Globus pallidus (tissue), 1 donor: ENCODE measurements at regions not wholly inside any gene's neighbourhood (a gene's known extent, or its start where the extent isn't known, plus 50 kb on each side); places are given as distances from the start of the nearest gene placed in this dataset.
A peak's percentile ranks its signal among the peaks of the same experiment; 100 is the strongest.

Source experiments
- DNase-seq: peaks from one replicate; pipeline ENCODE4 v3.0.0-alpha.2; 2015; ENCODE audit warnings: low spot score

GRCh38 chr14:97517566-97518234 lies 720.5 kb downstream of the VRK1 start:
- no peak for DNase-seq

DNA sequence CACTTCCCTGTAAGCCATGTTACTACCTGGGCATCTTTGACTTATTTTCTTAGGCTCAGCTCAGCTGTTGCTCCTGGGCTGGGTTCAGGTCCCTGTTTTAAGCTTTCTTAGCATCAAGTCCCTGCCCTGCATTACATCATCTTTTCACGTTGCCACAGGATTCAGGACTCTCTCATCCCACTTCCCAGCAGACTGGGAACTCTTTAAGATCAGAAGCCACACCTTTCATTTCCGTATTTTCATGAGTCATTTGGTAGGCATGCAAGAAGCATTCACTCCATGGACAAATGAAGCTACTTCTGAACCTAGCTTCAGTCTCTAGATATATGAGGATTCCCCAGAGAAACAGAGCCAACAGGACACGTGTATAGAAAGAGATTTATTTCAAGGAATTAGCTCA lies 726.8 kb downstream of the VRK1 start:
- no peak for DNase-seq

DNA sequence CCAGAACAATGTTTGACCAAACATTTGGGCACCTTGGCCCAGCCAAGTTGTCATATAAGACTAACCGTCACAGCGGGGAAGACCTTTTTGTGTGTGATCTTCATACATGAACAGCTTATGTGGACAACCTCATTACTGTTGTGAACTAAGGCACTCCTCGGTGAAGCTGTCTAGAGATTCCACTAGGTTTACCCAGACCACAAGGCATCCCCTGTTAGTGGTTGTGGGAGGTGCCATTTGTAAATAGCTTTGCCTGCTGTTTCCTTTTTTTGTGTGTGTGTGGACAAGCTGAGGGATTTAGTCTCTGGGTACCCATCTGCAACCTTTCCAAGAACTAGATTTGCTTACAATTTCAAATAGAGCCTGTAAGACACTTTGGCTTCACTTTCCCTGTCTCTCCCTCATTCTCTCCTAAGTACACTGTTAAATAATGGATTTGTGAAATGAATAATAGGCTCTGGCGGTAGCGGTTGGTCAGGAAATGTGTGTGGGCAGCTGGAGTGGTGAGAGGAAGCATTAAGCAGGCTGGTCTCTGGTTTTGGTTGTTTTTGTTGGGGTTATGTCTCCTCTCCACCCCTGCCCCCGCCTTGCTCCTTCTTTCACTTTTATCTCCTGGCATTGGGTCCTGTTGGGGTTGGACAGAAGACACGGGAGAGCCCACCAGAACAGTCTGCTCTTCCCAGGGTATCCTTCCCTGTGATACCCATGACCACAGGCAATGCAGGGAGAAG lies 727.6 kb downstream of the VRK1 start:
- DNase-seq = no peak

- no peak for DNase-seq
Observed at GRCh38 chr14:97527993-97528392, 730.8 kb downstream of the VRK1 start.

DNA sequence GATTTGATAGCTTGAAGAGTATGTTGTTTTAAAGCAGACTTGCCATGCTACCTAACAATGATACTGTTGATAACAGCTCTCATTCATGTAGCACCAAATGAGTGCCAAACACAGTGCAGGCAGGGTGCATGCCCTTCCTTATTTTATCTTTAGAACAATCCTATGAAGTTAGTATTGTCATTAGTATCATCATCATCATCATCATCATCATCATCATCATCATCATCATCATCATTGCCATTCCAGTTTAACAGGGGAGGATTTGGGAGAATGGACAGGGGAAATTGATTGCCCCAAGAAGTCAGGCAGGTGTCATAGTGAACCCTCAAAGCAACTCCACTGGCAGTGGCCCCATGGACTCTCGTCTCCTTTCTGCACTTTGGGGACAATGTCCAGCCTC lies 734.9 kb downstream of the VRK1 start:
- no peak for DNase-seq

DNA sequence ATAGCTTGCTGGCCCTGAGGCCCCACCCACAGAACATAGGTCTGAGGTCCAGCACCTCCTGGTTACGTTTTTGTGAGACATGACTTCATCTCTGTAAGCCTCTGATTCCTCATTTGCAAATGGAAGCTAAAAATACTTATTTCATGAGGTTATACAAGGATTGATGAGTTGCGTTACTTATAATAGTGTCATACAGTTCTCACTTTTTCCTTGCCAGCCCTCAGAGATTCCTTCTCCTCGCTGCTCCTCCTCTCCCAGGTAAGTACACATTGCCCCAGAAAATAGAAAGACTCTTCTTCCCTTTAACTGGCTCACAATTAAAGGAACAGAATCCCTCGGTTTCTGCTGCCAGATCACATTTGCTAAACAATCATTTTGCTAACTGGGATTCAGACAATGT lies 739.2 kb downstream of the VRK1 start:
- no peak for DNase-seq

DNA sequence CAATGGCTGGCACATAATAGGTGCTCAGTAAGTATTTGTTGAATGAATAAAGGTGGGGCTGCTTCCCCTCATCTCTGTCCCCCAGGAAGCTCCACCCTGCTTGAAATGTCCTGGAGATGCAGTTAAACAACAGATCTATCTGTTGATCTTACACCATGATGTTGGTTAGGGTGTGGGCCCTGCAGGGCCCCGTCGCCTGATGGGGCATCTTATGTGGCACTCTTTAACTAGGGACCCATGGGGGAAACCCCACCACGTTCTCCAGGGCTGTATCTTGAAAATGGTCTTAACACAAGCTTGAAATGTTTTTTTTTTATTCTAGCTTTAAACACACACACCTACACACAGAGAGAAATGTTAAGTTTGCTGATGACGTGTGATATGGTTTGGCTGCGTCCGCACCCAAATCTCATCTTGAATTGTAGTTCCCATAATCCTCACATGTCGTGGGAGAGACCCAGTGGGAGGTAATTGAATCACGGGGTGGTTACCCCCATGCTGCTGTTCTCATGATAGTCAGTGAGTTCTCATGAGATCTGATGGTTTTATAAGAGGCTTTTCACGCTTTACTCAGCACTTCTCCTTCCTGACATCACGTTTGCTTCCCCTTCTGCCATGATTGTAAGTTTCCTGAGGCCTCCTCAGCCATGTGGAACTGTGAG lies 741.7 kb downstream of the VRK1 start:
- no peak for DNase-seq

- DNase-seq = no peak
Observed at GRCh38 chr14:97539411-97539795, 742.2 kb downstream of the VRK1 start.

DNA sequence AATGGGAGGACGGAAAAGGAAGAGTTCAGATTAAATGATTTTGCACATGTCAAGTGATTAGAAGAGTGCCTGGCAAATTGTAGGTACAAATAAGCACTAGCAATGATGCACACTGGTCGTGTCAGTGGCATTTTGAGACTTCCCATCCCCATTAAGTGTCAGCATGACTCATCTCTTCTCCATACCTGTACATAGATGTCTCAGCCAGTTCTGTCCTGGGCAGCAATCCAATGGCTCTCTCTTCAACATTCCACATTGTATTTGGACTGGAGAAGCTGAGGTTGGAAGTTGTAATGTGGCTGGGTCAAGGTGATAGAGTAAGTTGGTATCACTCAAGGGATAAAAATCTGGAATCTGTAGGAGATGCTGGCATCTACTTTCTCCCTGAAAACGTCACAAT lies 742.7 kb downstream of the VRK1 start:
- DNase-seq = no peak

DNA sequence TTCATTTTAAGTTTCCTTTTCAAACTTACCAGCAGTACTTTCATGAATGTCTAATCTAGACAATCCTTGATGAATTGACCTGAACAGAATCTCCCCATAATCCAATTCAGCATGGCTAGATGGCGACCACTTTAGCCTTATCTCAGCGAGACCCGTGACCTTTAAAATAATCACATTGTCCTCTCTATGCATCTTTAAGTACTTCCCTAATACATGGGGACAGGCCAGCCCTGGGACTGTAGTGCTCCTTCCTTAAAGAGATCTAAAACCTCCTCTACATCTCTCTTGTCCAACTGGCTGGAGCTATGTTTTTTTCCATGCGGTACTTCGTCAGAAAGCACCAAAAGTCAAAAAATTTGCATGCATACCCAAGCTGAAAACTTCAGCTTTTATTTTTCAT lies 746.0 kb downstream of the VRK1 start:
- peak; percentile 7 for DNase-seq

DNA sequence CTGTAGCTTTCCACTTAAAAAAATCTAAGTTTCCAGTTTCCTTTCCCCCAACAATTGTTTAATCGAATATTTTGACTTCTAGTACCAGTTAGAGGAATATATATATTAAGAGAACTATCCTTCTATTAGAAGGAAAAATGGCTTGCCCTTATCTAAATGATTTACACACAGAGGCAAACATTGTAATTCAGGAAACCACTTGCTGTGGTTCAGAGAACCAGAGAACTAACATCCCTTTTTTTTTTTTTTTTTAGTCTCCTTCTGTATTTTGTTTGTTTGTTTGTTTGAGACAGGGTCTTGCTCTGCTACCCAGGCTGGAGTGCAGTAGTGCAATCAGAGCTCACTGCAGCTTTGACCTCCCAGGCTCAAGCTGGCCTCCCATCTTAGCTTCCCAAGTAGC lies 746.6 kb downstream of the VRK1 start:
- no peak for DNase-seq

DNA sequence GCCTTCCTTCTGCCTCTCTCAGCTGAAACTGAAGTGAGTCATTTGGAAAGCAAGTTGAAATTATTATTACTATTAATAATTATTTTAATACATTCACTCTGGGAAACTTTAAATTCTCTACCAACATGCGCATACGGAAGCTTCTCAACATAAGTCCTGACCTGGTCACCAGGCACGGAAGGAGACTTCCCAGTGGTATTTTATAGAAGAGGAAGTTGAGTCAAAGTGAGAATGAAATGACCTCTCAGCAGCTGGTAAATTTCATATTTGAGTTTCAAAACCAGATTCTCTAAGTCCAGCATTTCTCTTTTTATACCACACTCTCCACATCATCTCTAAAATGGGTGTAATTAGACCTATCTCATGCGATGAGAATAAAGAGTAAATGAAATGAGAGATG lies 747.4 kb downstream of the VRK1 start:
- peak; percentile 25 for DNase-seq

GRCh38 chr14:97546491-97547230 lies 749.5 kb downstream of the VRK1 start:
- DNase-seq = no peak

DNA sequence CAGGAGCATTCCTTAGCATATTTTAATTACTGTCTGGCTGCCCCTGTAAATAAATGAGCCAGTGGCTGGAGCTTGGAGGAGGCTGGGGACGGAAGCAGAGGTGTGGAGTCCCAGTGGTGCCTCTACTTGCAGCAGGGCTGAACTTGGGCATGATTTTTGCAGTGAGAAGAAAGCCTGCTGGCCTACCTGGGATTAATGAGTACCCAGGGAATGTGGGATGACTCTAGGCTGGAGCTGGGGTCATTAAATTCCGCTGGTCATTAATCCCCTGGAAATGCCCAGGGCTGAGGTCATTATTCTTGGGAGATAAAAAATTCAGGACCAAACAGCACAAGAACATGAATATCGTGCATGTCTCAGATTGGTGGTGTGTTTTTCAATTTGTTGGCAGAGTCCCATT lies 753.3 kb downstream of the VRK1 start:
- DNase-seq = no peak

DNA sequence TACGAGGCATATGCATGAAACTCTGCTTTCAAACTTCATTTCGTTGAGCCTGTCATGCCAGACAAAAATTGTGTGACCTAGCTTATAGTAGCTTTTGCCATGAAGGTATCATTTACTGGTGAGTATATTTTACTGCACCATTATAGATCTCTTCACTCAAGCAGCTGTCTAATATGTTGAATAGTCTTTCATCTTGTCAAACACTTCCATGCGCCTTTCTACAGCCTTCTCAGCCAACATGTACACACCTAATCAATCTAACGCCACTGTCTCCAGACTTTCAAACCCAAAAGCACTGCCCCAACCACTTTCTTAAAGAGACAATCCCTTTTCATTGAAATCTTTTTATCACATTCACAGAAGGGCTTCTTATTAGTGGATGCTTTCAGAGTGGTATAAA lies 757.4 kb downstream of the VRK1 start:
- DNase-seq = no peak

DNA sequence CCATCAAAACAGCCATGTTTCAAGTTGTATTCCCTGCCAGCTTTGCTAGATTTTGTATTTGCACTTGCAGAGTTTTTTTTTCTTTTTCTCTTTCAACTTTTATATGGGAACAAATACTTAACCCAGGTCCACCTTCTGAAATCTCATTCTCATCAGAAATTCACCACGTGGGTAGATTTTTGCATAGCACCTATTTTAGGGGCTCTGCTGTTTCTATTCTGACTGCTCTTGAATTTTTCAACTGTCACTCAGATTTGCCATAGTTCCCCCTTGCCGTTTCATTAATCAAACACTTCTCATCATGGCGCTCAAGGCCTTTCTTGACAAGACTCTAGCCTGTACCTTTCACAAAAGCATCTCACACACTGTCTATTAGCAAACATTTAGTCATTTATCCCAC lies 767.2 kb downstream of the VRK1 start:
- DNase-seq = no peak

GRCh38 chr14:97571201-97571600 lies 774.0 kb downstream of the VRK1 start:
- no peak for DNase-seq

DNA sequence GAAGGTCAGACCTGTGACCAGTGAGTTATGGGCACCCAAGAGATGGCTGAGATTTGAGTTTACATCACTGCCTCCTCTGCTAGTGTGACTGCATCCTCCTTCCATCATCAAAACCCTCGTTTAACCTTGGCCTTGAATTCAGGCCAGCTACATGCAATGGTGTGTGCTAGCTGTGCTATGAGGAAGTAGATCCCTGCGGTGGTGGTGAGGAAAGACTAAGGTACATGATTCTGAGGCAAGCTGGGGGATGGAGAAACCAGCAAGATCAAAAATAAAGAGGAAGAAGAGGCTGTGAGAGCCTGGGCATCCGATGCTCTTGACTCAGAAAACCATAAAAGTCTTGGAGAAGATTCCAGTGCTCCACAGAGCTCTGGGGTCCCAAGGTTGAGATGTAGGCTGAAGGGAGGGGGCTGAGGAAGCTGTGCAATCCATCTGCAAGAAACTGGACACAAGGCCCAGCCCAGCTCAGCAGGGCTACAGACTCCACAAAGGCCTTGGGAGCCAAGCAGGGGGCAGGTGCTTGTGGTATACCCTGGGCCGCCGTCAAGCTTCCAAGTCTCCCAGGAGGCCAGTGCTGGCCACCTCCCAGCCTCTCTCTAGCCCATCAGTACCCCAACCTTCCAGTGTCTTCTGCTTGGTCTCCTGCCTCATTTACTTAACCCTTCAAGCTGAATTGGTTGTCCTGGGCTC lies 774.8 kb downstream of the VRK1 start:
- DNase-seq = no peak

GRCh38 chr14:97572583-97573458 lies 775.6 kb downstream of the VRK1 start:
- no peak for DNase-seq

DNA sequence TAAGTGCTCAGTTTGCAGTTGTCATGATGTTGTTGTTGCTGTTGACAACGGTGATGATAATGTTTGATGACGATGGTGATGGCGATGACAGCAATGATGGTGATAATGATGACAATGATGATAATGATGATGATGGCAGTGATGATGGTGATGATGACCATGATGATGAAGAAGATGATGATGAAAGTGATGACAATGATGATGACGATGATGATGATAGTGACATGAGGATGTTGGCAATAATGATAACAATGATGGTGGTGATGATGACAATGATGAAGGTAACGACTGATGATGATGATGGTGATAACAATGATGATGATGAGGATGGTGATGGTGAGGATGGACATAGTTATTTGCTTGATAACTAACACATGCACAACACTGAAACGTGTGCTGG lies 778.5 kb downstream of the VRK1 start:
- no peak for DNase-seq

DNA sequence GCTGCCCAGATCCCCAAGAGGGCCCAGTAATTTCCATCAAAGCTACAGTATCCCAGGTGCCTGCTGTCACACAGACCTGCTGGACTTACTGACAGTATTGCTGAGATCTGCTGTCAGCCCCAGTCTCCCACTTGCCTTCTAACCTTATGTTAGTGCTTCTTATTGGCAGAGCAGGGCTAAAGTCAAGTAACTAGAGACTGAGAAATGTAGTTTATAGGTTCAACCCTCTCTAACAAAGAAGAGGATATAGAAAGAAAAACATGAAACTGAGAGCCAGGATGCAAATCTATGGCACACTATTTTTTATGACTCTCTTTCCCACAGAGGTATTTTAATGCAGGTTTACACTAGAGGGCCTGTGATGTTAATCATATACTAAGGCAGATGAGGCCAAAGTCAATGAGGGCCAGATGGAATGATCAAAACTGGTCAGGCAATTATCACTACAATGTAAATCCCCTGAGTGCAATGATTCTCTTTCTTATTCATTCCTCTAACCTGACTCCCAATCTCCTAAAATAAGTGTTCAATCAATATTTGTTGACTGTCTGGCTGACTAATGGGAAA lies 781.9 kb downstream of the VRK1 start:
- no peak for DNase-seq
